HuH-7.5 (cell line): ENCODE measurements at regions not wholly inside any gene's neighbourhood (a gene's known extent, or its start where the extent isn't known, plus 50 kb on each side); places are given as distances from the start of the nearest gene placed in this dataset.

Source experiments
- DNase-seq: peaks from one replicate; pipeline ENCODE4 v3.0.0; 2011; ENCODE audit warnings: low spot score

- DNase-seq, result no peak
Observed at GRCh38 chr15:37695719-37696118, 238.7 kb upstream of the TMCO5A start.

GRCh38 chr15:37698679-37699078 is 235.8 kb upstream of the TMCO5A start:
- no peak for DNase-seq

- no peak for DNase-seq
Observed at GRCh38 chr15:37701230-37701629, 233.2 kb upstream of the TMCO5A start.

GRCh38 chr15:37709669-37710068 is 224.8 kb upstream of the TMCO5A start:
- peak; percentile 3 for DNase-seq

- no peak for DNase-seq
Observed at GRCh38 chr15:37715101-37715500, 219.3 kb upstream of the TMCO5A start.

GRCh38 chr15:37720267-37720666 is 214.2 kb upstream of the TMCO5A start:
- DNase-seq, result no peak

GRCh38 chr15:37731146-37731746 is 203.2 kb upstream of the TMCO5A start:
- DNase-seq, result no peak

- no peak for DNase-seq
Observed at GRCh38 chr15:37733628-37734027, 200.8 kb upstream of the TMCO5A start.

- DNase-seq, result no peak
Observed at GRCh38 chr15:37740623-37741141, 193.8 kb upstream of the TMCO5A start.

GRCh38 chr15:37743826-37744225 is 190.6 kb upstream of the TMCO5A start:
- DNase-seq, result no peak

GRCh38 chr15:37744521-37744920 is 189.9 kb upstream of the TMCO5A start:
- DNase-seq, result no peak

- no peak for DNase-seq
Observed at GRCh38 chr15:37751401-37751800, 183.0 kb upstream of the TMCO5A start.

GRCh38 chr15:37756407-37756806 is 178.0 kb upstream of the TMCO5A start:
- DNase-seq, result no peak

- peak; percentile 7 for DNase-seq
Observed at GRCh38 chr15:37758412-37758811, 176.0 kb upstream of the TMCO5A start.

GRCh38 chr15:37764733-37765191 is 169.7 kb upstream of the TMCO5A start:
- DNase-seq, result peak; percentile 11

- DNase-seq, result no peak
Observed at GRCh38 chr15:37765786-37766185, 168.7 kb upstream of the TMCO5A start.

- DNase-seq, result no peak
Observed at GRCh38 chr15:37767841-37768455, 166.5 kb upstream of the TMCO5A start.

GRCh38 chr15:37771465-37771864 is 163.0 kb upstream of the TMCO5A start:
- DNase-seq, result no peak

- no peak for DNase-seq
Observed at GRCh38 chr15:37773111-37773860, 161.2 kb upstream of the TMCO5A start.

GRCh38 chr15:37774961-37775360 is 159.5 kb upstream of the TMCO5A start:
- DNase-seq, result no peak

GRCh38 chr15:37777006-37777405 is 157.4 kb upstream of the TMCO5A start:
- DNase-seq, result no peak

- DNase-seq, result no peak
Observed at GRCh38 chr15:37783290-37783689, 151.2 kb upstream of the TMCO5A start.

GRCh38 chr15:37788330-37788729 is 146.1 kb upstream of the TMCO5A start:
- no peak for DNase-seq
